ENCODE measurements at regions not wholly inside any gene's neighbourhood (a gene's known extent, or its start where the extent isn't known, plus 50 kb on each side); places are given as distances from the start of the nearest gene placed in this dataset.

GRCh38 chr11:43197379-43197778 lies 114.4 kb upstream of the API5 start:
- Mint-ChIP-seq H3K27ac (no peak overlapping the region), H3K27me3 (ENCODE audit: low read depth in 3 of 3) (peaks cover 0 to 2% (median 0%) of the 10 kb centered on the region in 3 donors), H3K4me3 (no peak overlapping the region), H3K9me3 (peaks cover 2 to 9% (median 4%) of the 10 kb centered on the region in 7 donors), H3K4me1 (no peaks in the 10 kb centered on the region), H3K36me3 (no peaks in the 10 kb centered on the region)
- no peak overlapping the region for H3K27ac ChIP-seq (ENCODE audit: low read depth in 1 of 2, low read length in 2 of 2)
- no peaks in the 10 kb centered on the region for H3K27me3 ChIP-seq (ENCODE audit: control insufficient read depth in 2 of 2, insufficient read depth in 2 of 2, low read length in 2 of 2)
- H3K4me2 ChIP-seq (replicated peaks; ENCODE audit: extremely low read depth, low read length, poor library complexity, severe bottlenecking) = no peak overlapping the region
- intact Hi-C loops (cut with micrococcal nuclease) = no loop called here
- H3K79me2 ChIP-seq (ENCODE audit: insufficient read depth, low read length) = no peaks in the 10 kb centered on the region
- DNase-seq = no peak
- no peaks in the 10 kb centered on the region for H3K36me3 ChIP-seq (replicated peaks in 1 of 2; ENCODE audit: control insufficient read depth in 1 of 2, insufficient read depth in 2 of 2, low read length in 2 of 2)
- no peaks in the 10 kb centered on the region for H3K9me3 ChIP-seq (replicated peaks in 1 of 2; ENCODE audit: control insufficient read depth in 1 of 2, insufficient read depth in 1 of 2, low read length in 2 of 2)
- WGBS (ENCODE audit: insufficient coverage) = no CpG with 5 or more reads among the region's 1 CpG
- H4K20me1 ChIP-seq (ENCODE audit: insufficient read depth, low read length) = no peaks in the 10 kb centered on the region
- no peak overlapping the region for H3K4me3 ChIP-seq (replicated peaks in 1 of 3; ENCODE audit: low read depth in 2 of 3, low read length in 3 of 3)
- no peak overlapping the region for H2AFZ ChIP-seq (ENCODE audit: insufficient read depth, low read depth, low read length, poor library complexity, severe bottlenecking)
- H3K9ac ChIP-seq (ENCODE audit: insufficient read depth, low read length, poor library complexity, severe bottlenecking) = no peak overlapping the region
- no peak for TF ChIP-seq CTCF (IDR thresholded peaks at IDR 0.05)
- no peaks in the 10 kb centered on the region for H3K4me1 ChIP-seq (ENCODE audit: control insufficient read depth in 1 of 2, insufficient read depth in 2 of 2, low read length in 2 of 2)

GRCh38 chr11:43200031-43200430 lies 111.8 kb upstream of the API5 start:
- Histone ChIP-seq H3K79me2 (ENCODE audit: insufficient read depth, low read length) (no peaks in the 10 kb centered on the region), H3K27me3 (ENCODE audit: control insufficient read depth in 2 of 2, insufficient read depth in 2 of 2, low read length in 2 of 2) (no peaks in the 10 kb centered on the region), H3K4me2 (replicated peaks; ENCODE audit: extremely low read depth, low read length, poor library complexity, severe bottlenecking) (no peak overlapping the region), H3K4me1 (ENCODE audit: control insufficient read depth in 1 of 2, insufficient read depth in 2 of 2, low read length in 2 of 2) (no peaks in the 10 kb centered on the region), H2AFZ (ENCODE audit: insufficient read depth, low read depth, low read length, poor library complexity, severe bottlenecking) (no peak overlapping the region), H3K4me3 (replicated peaks in 1 of 3; ENCODE audit: low read depth in 2 of 3, low read length in 3 of 3) (no peak overlapping the region), H3K9me3 (replicated peaks in 1 of 2; ENCODE audit: control insufficient read depth in 1 of 2, insufficient read depth in 1 of 2, low read length in 2 of 2) (no peaks in the 10 kb centered on the region), H3K27ac (ENCODE audit: low read depth in 1 of 2, low read length in 2 of 2) (no peak overlapping the region), H3K9ac (ENCODE audit: insufficient read depth, low read length, poor library complexity, severe bottlenecking) (no peak overlapping the region), H3K36me3 (replicated peaks in 1 of 2; ENCODE audit: control insufficient read depth in 1 of 2, insufficient read depth in 2 of 2, low read length in 2 of 2) (no peaks in the 10 kb centered on the region), H4K20me1 (ENCODE audit: insufficient read depth, low read length) (no peaks in the 10 kb centered on the region)
- H3K9me3 Mint-ChIP-seq = peaks cover 2 to 11% (median 4%) of the 10 kb centered on the region in 7 donors
- peaks cover 0 to 2% (median 0%) of the 10 kb centered on the region in 3 donors for H3K27me3 Mint-ChIP-seq (ENCODE audit: low read depth in 3 of 3)
- no peaks in the 10 kb centered on the region for H3K4me1 Mint-ChIP-seq
- no peak overlapping the region for H3K4me3 Mint-ChIP-seq
- no peak for TF ChIP-seq CTCF (IDR thresholded peaks at IDR 0.05)
- intact Hi-C loops (cut with micrococcal nuclease) = no loop called here
- no peak for DNase-seq
- no peaks in the 10 kb centered on the region for H3K36me3 Mint-ChIP-seq
- no peak overlapping the region for H3K27ac Mint-ChIP-seq
- WGBS (ENCODE audit: insufficient coverage) = no CpG with 5 or more reads among the region's 1 CpG
